Vagina (tissue), 2 donors: ENCODE measurements at regions not wholly inside any gene's neighbourhood (a gene's known extent, or its start where the extent isn't known, plus 50 kb on each side); places are given as distances from the start of the nearest gene placed in this dataset.

Experiments
- DNase-seq, 2 donors: peaks; one replicate each; pipeline ENCODE4 v3.0.0-alpha.2; 2017; ENCODE audit errors: extremely low spot score in 2 of 2
- H3K27ac ChIP-seq: fragments of 200-600 bp; sonication (generic); one replicate; pipeline ENCODE4 v1.5.1; 2019
- H3K27me3 ChIP-seq: fragments of 200-600 bp; sonication (generic); one replicate; pipeline ENCODE4 v1.5.1; 2019
- H3K36me3 ChIP-seq, 2 donors: fragments of 200-600 bp; sonication (generic); one replicate each; pipeline ENCODE4 v1.5.1; 2017 to 2019
- H3K4me1 ChIP-seq: fragments of 200-600 bp; sonication (generic); one replicate; pipeline ENCODE4 v1.5.1; 2019
- H3K4me3 ChIP-seq, 2 donors: fragments of 200-600 bp; sonication (generic); 1 replicate in 1 of 2; 2 replicates in 1 of 2; pipeline ENCODE4 v1.5.1; 2016 to 2019
- H3K9me3 ChIP-seq: fragments of 200-600 bp; sonication (generic); one replicate; pipeline ENCODE4 v1.5.1; 2019
- POLR2A ChIP-seq, 2 donors: fragments of 450-650 bp; IDR thresholded peaks; one replicate each; pipeline ENCODE4 v1.6.1; 2017; ENCODE audit warnings: antibody characterized with exemption in 2 of 2, mild to moderate bottlenecking in 2 of 2, moderate library complexity in 2 of 2
- POLR2AphosphoS5 ChIP-seq, 2 donors: sonication (generic); formaldehyde crosslinking; IDR thresholded peaks; one replicate each; pipeline ENCODE4 v1.9.0; 2017; ENCODE audit warnings: antibody characterized with exemption in 2 of 2, mild to moderate bottlenecking in 2 of 2, low read depth in 1 of 2; ENCODE audit not compliant: insufficient read depth in 1 of 2
- intact Hi-C: fragments of 100-400 bp; cut with DNase I; formaldehyde crosslinking; loops from one replicate; pipeline ENCODE4 v1.15.1; 2023
- TF ChIP-seq, protein P1 (sequence below), 3 experiments: fragments of 450-650 bp in 2 of 3; fragments of 200-600 bp in 1 of 3; sonication (generic) in 1 of 3; IDR thresholded peaks; one replicate each; pipeline ENCODE4 v1.5.1; 2017 to 2019; ENCODE audit warnings: antibody characterized with exemption in 3 of 3, mild to moderate bottlenecking in 2 of 3, moderate library complexity in 2 of 3

DNA sequence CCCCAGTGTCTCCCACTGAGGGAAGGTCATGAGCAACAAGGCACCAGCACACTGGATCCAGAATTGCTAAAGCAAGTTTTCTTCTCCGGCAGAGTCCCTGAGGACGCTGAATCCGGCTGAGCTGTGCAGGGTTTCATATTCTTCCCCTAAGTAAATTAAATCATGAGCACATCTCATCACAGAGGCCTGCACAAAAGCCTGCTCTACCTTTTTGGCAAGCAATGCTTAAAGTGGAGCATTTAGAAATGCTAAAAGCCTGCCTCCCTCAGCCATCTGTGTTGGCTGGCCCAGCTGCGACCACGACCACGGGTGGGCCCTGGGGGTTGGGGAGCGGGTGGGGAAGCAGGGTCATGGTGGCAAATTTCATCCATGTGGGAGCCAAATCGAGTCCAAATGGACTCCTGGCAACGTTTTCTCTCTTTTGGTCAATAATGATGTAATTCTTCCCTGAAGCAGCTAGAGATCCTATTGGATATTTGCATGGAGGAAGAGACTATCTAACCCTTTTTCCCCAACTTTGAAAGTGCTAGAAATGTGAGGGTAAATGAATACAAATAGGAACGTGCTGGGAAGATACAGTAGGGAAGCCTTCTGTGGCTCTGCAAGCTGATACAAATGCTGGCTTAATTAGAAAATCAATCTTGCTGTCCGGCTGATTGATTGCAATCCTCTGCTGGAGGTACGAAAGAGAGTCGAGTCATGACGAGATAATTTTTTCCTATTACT, 532.8 kb upstream of the TBL1XR1 start:
- Histone ChIP-seq H3K36me3 (no peaks in the 10 kb centered on the region), H3K27ac (peak overlapping the region; percentile 53), H3K4me1 (peaks cover 19% of the 10 kb centered on the region), H3K4me3 (no peak overlapping the region), H3K9me3 (no peaks in the 10 kb centered on the region), H3K27me3 (no peaks in the 10 kb centered on the region)
- TF ChIP-seq POLR2AphosphoS5 (IDR thresholded peaks at IDR 0.05; ENCODE audit: insufficient read depth in 1 of 2, low read depth in 1 of 2) (peak in 1 of 2 donors; percentile 65), POLR2A (IDR thresholded peaks at IDR 0.05) (no peak)
- TF ChIP-seq, protein P1, sequence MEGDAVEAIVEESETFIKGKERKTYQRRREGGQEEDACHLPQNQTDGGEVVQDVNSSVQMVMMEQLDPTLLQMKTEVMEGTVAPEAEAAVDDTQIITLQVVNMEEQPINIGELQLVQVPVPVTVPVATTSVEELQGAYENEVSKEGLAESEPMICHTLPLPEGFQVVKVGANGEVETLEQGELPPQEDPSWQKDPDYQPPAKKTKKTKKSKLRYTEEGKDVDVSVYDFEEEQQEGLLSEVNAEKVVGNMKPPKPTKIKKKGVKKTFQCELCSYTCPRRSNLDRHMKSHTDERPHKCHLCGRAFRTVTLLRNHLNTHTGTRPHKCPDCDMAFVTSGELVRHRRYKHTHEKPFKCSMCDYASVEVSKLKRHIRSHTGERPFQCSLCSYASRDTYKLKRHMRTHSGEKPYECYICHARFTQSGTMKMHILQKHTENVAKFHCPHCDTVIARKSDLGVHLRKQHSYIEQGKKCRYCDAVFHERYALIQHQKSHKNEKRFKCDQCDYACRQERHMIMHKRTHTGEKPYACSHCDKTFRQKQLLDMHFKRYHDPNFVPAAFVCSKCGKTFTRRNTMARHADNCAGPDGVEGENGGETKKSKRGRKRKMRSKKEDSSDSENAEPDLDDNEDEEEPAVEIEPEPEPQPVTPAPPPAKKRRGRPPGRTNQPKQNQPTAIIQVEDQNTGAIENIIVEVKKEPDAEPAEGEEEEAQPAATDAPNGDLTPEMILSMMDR (IDR thresholded peaks at IDR 0.05) = no peak
- no peak for DNase-seq
- intact Hi-C loops = loop anchor here (5.0 to 10.0 kb wide), 2 partner anchors 265 to 678 kb away; no protein-coding TSS in a partner anchor

DNA sequence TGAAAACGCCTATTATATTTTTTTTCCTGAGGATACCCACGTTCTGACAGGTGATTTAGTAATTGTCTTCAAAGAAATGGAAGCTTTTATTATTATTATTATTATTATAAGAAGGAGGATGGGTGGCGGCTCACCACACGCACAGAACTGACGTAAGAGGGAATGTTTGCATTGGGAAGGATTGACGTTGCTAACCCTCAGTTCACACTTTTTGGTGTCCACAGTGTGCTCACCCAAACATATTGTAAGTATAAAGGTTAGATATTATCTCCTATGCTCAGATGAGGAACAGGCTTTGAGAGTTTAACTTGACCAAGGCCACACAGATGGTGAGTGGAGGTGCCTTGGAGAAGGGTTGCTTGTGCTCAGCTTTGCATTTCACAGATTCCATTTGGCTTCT, 533.5 kb upstream of the TBL1XR1 start:
- Histone ChIP-seq H3K4me3 (no peak overlapping the region), H3K4me1 (peaks cover 18% of the 10 kb centered on the region), H3K27ac (no peak overlapping the region), H3K36me3 (no peaks in the 10 kb centered on the region), H3K27me3 (no peaks in the 10 kb centered on the region), H3K9me3 (no peaks in the 10 kb centered on the region)
- intact Hi-C loops = no loop called here
- DNase-seq = no peak
- no peak for TF ChIP-seq POLR2A (IDR thresholded peaks at IDR 0.05)
- TF ChIP-seq POLR2AphosphoS5 (IDR thresholded peaks at IDR 0.05; ENCODE audit: insufficient read depth in 1 of 2, low read depth in 1 of 2) = no peak
- TF ChIP-seq, protein P1 (IDR thresholded peaks at IDR 0.05) = no peak

DNA sequence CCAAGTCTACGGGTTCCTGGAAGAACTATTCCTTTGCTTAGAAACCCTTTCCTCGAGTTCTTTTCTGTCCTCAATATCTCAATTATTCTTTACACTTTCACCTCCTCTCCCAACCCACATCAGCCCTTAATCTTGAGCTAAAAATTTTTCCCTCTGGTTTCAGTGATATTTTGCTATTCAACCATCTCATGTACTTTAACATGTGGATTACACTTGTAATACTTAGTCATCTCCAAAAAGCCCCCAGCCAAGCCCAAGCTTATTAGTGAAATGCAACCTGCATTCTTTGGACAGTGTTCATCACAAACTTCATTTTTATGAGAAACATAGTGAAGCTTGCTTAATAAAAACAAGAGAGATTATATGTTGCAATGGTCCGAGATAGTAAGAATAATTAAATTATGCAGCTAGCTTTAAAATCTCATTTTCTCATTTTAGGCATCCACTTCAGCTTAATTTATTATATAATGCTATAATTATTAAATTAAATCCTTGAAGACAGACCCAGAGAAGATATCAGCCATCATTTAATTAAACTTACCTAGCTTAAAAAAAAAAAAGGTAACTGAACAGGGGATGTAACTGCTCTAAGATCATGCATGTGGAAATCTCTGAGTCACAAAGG, 534.5 kb upstream of the TBL1XR1 start:
- Histone ChIP-seq H3K27ac (no peak overlapping the region), H3K36me3 (no peaks in the 10 kb centered on the region), H3K27me3 (no peaks in the 10 kb centered on the region), H3K4me3 (no peak overlapping the region), H3K4me1 (peaks cover 18% of the 10 kb centered on the region), H3K9me3 (no peaks in the 10 kb centered on the region)
- intact Hi-C loops = no loop called here
- TF ChIP-seq POLR2A (IDR thresholded peaks at IDR 0.05) (no peak), POLR2AphosphoS5 (IDR thresholded peaks at IDR 0.05; ENCODE audit: insufficient read depth in 1 of 2, low read depth in 1 of 2) (no peak)
- TF ChIP-seq, protein P1 (IDR thresholded peaks at IDR 0.05) = no peak
- no peak for DNase-seq

DNA sequence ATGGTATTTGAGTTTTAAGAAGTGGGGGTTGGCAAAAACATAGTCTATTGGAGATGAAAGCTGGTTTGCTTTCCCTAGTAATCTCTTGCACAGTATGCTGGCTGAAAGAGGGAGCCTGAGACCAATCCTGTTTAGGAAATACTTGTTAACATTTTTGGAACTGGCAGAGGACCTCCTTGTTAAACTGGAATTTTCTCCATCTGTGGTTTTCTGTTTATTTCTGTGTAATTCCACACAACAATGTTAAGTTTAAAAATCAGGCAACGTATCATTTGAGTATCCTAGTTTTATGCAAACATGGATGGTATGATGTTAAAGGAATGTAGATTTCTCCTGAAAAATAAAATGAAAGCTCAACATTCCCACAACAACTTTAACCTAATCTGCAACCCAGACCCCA, 536.0 kb upstream of the TBL1XR1 start:
- intact Hi-C loops = no loop called here

More for the DNA sequence above, 536.0 kb upstream of the TBL1XR1 start:
- TF ChIP-seq POLR2AphosphoS5 (IDR thresholded peaks at IDR 0.05; ENCODE audit: insufficient read depth in 1 of 2, low read depth in 1 of 2) = no peak
- TF ChIP-seq, protein P1 (IDR thresholded peaks at IDR 0.05) = no peak
- TF ChIP-seq POLR2A (IDR thresholded peaks at IDR 0.05) = no peak
- Histone ChIP-seq H3K27me3 (no peaks in the 10 kb centered on the region), H3K4me3 (no peak overlapping the region), H3K9me3 (no peaks in the 10 kb centered on the region), H3K36me3 (no peaks in the 10 kb centered on the region), H3K27ac (no peak overlapping the region), H3K4me1 (peaks cover 18% of the 10 kb centered on the region)
- no peak for DNase-seq
